GM10248 (cell line): ENCODE measurements at regions not wholly inside any gene's neighbourhood (a gene's known extent, or its start where the extent isn't known, plus 50 kb on each side); places are given as distances from the start of the nearest gene placed in this dataset.
"Not testable (repeated sequence)": the region's sequence is repeated elsewhere in the genome, so short reads cannot be mapped to it uniquely, and the experiment has no call there.

Experiments used
- CTCF ChIA-PET: fragments of 300-600 bp; sonication (Branson Sonifier 250); formaldehyde crosslinking; extraction: SDS; loops from one replicate; lab custom pipeline; 2021; ENCODE audit warnings: antibody characterized with exemption; lab: Yijun Ruan, JAX
- POLR2A ChIA-PET: fragments of 350-650 bp; sonication (Branson Sonifier 250); formaldehyde crosslinking; extraction: SDS; loops from one replicate; lab custom pipeline; 2020; ENCODE audit warnings: antibody characterized with exemption; lab: Yijun Ruan, JAX
- DNase-seq: peaks from one replicate; pipeline ENCODE4 v3.0.0; 2012; ENCODE audit errors: extremely low spot score
- TF ChIP-seq, protein P1 (sequence below): IDR thresholded peaks from 2 replicates; pipeline ENCODE4 v1.5.1; 2012; ENCODE audit warnings: mild to moderate bottlenecking, low read depth; ENCODE audit errors: extremely low read depth, missing control alignments, control extremely low read depth

DNA sequence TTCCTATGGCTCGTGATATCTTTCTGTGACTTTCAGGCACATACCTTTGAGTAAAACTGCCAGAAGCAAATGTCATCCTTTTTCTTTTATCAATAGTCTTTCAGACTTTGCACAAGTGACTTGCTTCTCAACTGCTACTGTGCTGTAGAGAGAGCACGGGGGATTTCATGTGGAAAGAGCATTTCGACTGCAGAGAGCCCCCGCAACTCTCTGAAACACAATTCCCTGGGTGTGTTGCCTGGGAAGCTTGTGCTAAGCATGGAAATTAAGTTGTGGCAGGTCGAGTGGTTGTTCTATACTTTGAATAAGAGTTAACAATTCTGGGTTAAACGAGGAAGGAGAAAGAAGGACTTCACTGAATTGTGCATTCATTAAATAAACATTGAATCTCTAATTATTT lies 659.1 kb downstream of the TDRD15 start:
- ChIA-PET CTCF (no interaction called here), POLR2A (no interaction called here)
- TF ChIP-seq, protein P1, sequence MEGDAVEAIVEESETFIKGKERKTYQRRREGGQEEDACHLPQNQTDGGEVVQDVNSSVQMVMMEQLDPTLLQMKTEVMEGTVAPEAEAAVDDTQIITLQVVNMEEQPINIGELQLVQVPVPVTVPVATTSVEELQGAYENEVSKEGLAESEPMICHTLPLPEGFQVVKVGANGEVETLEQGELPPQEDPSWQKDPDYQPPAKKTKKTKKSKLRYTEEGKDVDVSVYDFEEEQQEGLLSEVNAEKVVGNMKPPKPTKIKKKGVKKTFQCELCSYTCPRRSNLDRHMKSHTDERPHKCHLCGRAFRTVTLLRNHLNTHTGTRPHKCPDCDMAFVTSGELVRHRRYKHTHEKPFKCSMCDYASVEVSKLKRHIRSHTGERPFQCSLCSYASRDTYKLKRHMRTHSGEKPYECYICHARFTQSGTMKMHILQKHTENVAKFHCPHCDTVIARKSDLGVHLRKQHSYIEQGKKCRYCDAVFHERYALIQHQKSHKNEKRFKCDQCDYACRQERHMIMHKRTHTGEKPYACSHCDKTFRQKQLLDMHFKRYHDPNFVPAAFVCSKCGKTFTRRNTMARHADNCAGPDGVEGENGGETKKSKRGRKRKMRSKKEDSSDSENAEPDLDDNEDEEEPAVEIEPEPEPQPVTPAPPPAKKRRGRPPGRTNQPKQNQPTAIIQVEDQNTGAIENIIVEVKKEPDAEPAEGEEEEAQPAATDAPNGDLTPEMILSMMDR = no peak
- DNase-seq = no peak

DNA sequence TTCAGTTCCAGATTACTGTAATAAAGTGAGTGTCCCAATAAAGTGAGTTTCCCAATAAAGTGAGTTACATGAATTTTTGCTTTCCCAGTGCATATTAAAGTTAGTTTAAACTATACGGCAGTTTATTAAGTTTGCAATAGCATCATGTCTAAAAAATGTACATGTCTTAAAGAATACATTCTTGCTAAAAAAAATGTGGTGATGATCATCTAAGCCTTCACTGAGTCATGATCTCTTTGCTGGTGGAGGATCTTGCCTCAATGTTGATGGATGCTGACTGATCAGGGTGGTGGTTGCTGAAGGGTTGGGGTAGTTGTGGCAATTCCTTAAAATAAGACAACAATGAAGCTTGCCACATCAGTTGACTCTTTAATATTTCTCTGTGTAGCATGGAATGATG lies 664.2 kb downstream of the TDRD15 start:
- ChIA-PET POLR2A (no interaction called here), CTCF (no interaction called here)
- TF ChIP-seq, protein P1 = no peak
- DNase-seq = no peak

DNA sequence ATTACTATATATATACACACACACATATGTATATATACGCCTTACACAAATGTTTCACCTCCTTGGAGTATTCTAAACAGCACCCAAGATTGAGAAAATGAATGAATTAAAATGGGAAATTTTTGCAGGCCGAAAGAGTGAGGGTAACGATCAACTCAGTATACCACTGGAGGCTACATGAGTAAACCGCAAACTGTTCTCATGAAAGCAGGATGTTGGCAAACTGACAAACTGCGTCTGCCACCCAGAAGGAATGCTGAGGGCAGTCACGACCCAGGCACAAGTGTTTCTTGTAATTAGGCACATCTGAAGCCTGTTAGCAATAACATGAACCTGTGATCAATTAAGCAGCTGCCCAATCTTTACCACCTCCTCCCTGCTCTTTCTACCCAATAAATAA lies 666.5 kb downstream of the TDRD15 start:
- DNase-seq, POLR2A ChIA-PET: not testable (repeated sequence)
- CTCF ChIA-PET = interaction anchor here (1.1 kb wide), 1 partner anchor 13 kb away, joined by 3 read pairs; no protein-coding TSS in a partner anchor

DNA sequence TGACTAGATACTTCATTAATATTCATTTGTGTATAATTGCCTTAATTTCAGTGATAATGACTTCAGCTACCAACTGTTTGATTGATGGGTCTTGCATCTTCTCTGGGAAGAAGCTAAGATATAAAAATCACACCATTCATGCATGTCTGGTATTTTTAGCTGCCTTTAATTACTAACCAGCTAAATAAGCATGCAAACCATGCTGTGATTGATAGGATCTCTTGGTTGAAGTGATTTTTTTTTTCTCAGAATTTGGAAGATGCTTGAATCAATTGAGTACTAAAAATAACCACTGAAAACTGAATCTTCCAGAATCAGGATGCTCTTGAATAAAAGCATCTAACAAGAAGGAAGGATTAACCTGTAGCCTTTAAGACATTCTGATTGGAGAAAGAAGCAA lies 668.8 kb downstream of the TDRD15 start:
- no peak for DNase-seq
- TF ChIP-seq, protein P1 = no peak
- ChIA-PET CTCF (no interaction called here), POLR2A (no interaction called here)

DNA sequence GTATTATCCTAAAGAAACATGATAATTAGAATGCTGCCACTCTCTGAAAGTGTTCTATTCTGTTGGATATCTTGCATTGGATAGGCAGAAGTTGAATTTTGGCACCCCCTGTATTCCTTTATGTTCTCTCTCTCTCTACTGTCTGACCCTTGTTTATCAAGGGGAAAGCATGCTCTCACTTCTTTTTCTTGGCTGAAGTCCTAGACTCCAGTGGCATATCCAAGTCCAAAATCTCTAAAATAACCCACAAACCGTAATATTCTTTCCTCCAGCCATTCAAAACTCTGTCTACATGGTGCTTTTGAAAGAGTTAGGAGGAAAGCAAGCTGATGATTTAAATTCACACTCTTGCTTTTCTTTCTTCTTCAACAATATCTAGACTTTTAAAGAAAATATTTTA lies 669.7 kb downstream of the TDRD15 start:
- POLR2A ChIA-PET = no interaction called here
- DNase-seq = no peak
- TF ChIP-seq, protein P1 = no peak
- CTCF ChIA-PET = no interaction called here

DNA sequence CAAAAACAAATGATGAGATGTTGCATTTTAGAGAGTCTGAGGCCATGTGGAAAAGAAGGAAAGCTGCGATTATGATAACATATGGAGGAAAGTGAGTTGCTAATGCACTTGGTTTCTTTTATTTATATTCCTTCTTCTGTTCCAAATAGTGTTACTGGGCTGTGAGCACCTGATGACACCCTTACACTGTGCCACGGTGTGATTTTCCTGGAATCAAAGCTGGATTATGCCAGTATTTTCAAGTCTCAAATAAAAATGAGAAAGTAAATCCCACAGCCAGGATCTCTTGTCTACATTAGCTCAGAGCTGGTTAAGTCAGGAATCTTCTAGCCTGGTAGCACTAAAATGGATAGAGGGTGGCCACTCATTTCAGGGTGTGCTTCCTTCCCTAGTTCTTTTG lies 670.8 kb downstream of the TDRD15 start:
- TF ChIP-seq, protein P1 = no peak
- no peak for DNase-seq
- ChIA-PET POLR2A (no interaction called here), CTCF (interaction anchor here (2.0 kb wide), 1 partner anchor 15 kb away, joined by 5 read pairs; no protein-coding TSS in a partner anchor)

DNA sequence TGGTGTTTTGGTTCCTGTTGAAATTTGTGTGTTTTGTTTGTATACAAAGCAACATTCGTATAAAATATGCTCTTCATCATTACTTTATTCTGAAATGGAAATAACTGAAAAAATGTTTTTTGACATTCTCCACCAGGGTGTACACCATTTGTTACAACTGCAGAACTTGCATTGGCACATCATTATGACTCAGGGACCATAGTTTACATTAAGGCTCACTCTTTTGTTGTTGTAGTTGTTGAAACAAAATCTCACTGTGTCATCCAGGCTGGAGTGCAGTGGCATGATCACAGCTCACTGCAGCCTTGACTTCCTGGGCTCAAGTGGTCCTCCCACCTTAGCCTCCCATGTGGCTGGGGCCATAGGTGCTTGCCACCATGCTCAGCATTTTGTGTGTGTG lies 676.6 kb downstream of the TDRD15 start:
- no peak for DNase-seq
- ChIA-PET CTCF (no interaction called here), POLR2A (no interaction called here)
- TF ChIP-seq, protein P1 = no peak
